Body of pancreas (tissue), 4 donors: ENCODE measurements at regions not wholly inside any gene's neighbourhood (a gene's known extent, or its start where the extent isn't known, plus 50 kb on each side); places are given as distances from the start of the nearest gene placed in this dataset.

Experiments
- POLR2A ChIP-seq, 3 donors: fragments of 450-650 bp; IDR thresholded peaks; one replicate each; pipeline ENCODE4 v1.6.1; 2016; ENCODE audit warnings: antibody characterized with exemption in 3 of 3, mild to moderate bottlenecking in 2 of 3
- TF ChIP-seq, protein P1 (sequence below), 7 experiments: fragments of 450-650 bp in 4 of 7; fragments of 200-600 bp in 3 of 7; sonication (generic) in 3 of 7; IDR thresholded peaks; one replicate each; pipeline ENCODE4 v1.5.1; 2016 to 2019; ENCODE audit warnings: antibody characterized with exemption in 7 of 7

DNA sequence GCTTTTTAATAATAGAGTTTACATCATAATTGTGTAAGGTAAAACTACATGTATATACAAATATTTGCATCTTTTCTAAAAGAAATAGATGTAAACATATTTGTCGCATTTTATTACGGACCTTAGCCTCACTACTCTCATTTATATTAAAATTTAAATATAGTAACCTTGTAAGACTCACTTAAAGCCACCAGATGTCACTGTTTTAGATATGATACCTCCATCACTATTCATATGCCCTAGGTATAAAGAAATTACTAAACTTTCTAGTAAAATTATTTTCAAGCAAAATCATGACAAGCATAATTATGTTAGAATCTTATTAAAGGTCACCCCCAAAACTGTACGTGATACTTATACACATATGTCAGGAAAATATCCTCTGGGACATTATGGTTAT, 674.3 kb upstream of the REG3G start:
- TF ChIP-seq, protein P1, sequence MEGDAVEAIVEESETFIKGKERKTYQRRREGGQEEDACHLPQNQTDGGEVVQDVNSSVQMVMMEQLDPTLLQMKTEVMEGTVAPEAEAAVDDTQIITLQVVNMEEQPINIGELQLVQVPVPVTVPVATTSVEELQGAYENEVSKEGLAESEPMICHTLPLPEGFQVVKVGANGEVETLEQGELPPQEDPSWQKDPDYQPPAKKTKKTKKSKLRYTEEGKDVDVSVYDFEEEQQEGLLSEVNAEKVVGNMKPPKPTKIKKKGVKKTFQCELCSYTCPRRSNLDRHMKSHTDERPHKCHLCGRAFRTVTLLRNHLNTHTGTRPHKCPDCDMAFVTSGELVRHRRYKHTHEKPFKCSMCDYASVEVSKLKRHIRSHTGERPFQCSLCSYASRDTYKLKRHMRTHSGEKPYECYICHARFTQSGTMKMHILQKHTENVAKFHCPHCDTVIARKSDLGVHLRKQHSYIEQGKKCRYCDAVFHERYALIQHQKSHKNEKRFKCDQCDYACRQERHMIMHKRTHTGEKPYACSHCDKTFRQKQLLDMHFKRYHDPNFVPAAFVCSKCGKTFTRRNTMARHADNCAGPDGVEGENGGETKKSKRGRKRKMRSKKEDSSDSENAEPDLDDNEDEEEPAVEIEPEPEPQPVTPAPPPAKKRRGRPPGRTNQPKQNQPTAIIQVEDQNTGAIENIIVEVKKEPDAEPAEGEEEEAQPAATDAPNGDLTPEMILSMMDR (IDR thresholded peaks at IDR 0.05), result peak in 3 of 7 experiments; percentile 10 to 26 (median 18)
- TF ChIP-seq POLR2A (IDR thresholded peaks at IDR 0.05), result no peak
